NT2/D1 (cell line): ENCODE measurements at regions not wholly inside any gene's neighbourhood (a gene's known extent, or its start where the extent isn't known, plus 50 kb on each side); places are given as distances from the start of the nearest gene placed in this dataset.
"Not testable (repeated sequence)": the region's sequence is repeated elsewhere in the genome, so short reads cannot be mapped to it uniquely, and the experiment has no call there.

Experiments
- DNase-seq: peaks from one replicate; pipeline ENCODE4 v3.0.0-alpha.2; 2011; ENCODE audit warnings: low read depth, low spot score
- H3K27me3 ChIP-seq: 2 replicates; pipeline ENCODE4 v1.6.0; 2011; ENCODE audit warnings: mild to moderate bottlenecking; ENCODE audit not compliant: insufficient read length, insufficient read depth
- H3K36me3 ChIP-seq: 2 replicates; pipeline ENCODE4 v1.6.1; 2011; ENCODE audit warnings: mild to moderate bottlenecking, low read length, mixed read lengths; ENCODE audit not compliant: insufficient read depth, insufficient read length
- H3K4me1 ChIP-seq: 2 replicates; pipeline ENCODE4 v1.5.1; 2011; ENCODE audit not compliant: insufficient read depth, insufficient read length
- H3K4me3 ChIP-seq: 2 replicates; pipeline ENCODE4 v1.5.1; 2011; ENCODE audit warnings: low read depth; ENCODE audit not compliant: insufficient read length
- H3K9ac ChIP-seq: 2 replicates; pipeline ENCODE4 v1.6.0; 2011; ENCODE audit warnings: low read depth; ENCODE audit not compliant: insufficient read length
- H3K9me3 ChIP-seq: 2 replicates; pipeline ENCODE4 v1.5.1; 2011; ENCODE audit warnings: mild to moderate bottlenecking, low read length; ENCODE audit not compliant: insufficient read depth
- SUZ12 ChIP-seq: IDR thresholded peaks from 2 replicates; pipeline ENCODE4 v1.6.1; 2011; ENCODE audit not compliant: insufficient read length, insufficient read depth; ENCODE audit errors: extremely low read depth
- YY1 ChIP-seq: IDR thresholded peaks from 2 replicates; pipeline ENCODE4 v1.6.1; 2011; ENCODE audit not compliant: insufficient read length, insufficient read depth
- ZNF274 ChIP-seq: IDR thresholded peaks from 2 replicates; pipeline ENCODE4 v1.6.1; 2011; ENCODE audit warnings: mild to moderate bottlenecking, low read depth, low read length

DNA sequence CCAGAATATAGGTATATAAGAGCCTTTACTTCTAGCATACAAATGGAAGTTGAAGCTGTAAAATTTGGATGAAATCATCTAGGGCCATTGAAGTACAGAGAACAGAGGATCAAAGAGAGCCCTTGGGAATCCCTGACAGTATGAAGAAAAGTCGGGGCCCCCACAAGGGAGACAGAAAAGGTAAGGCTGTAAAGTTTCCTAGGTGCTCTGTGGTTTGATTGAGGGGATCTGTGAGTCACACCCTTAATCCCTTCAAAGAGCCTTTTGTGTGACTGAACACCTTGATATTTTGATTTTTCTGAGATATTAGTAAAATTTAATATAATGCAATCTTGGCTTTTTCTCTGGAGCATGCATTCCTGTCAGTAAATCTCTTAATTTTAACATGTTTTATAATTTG, 961.7 kb upstream of the TMEFF2 start:
- H3K9ac ChIP-seq, result no peak overlapping the region
- no peak overlapping the region for H3K4me3 ChIP-seq
- no peak for TF ChIP-seq YY1
- no peak for TF ChIP-seq ZNF274
- TF ChIP-seq SUZ12, result no peak
- no peaks in the 10 kb centered on the region for H3K4me1 ChIP-seq
- no peaks in the 10 kb centered on the region for H3K36me3 ChIP-seq
- DNase-seq, result no peak
- no peaks in the 10 kb centered on the region for H3K27me3 ChIP-seq
- peaks cover 5% of the 10 kb centered on the region; the same call in 1 of the 2 replicates for H3K9me3 ChIP-seq

DNA sequence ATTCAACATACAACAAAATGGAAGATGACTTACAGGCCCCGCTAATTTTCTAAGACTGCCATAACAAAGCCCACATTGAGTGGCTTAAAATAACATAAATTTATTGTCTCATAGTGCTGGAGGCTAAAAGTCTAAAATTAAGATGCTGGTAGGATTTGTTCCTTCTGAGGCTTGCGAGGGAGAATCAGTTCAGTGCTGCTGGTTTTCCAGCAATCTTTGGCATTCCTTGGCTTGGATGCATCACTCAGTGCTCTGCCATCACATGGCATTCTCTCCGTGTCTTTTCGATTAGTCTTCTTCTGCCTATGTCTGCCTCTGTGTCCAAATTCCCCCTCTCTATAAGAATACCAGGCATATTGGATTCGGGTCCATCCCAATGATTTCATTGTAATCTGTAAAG, 959.3 kb upstream of the TMEFF2 start:
- H3K9me3 ChIP-seq, result peaks cover 5% of the 10 kb centered on the region; the same call in 1 of the 2 replicates
- no peak overlapping the region for H3K4me3 ChIP-seq
- TF ChIP-seq YY1 (no peak), SUZ12 (no peak), ZNF274 (no peak)
- no peaks in the 10 kb centered on the region for H3K4me1 ChIP-seq
- H3K9ac ChIP-seq, result no peak overlapping the region
- DNase-seq, result no peak
- no peaks in the 10 kb centered on the region for H3K36me3 ChIP-seq
- H3K27me3 ChIP-seq, result no peaks in the 10 kb centered on the region

- TF ChIP-seq SUZ12 (no peak), ZNF274 (no peak), YY1 (no peak)
- H3K4me1 ChIP-seq, result no peaks in the 10 kb centered on the region
- DNase-seq, result no peak
- H3K9ac ChIP-seq, result no peak overlapping the region
- peaks cover 5% of the 10 kb centered on the region; the same call in 1 of the 2 replicates for H3K9me3 ChIP-seq
- no peaks in the 10 kb centered on the region for H3K36me3 ChIP-seq
- H3K4me3 ChIP-seq, result no peak overlapping the region
- H3K27me3 ChIP-seq, result no peaks in the 10 kb centered on the region
These were observed 958.8 kb upstream of the TMEFF2 start for GRCh38 chr2:193153576-193153975.

DNA sequence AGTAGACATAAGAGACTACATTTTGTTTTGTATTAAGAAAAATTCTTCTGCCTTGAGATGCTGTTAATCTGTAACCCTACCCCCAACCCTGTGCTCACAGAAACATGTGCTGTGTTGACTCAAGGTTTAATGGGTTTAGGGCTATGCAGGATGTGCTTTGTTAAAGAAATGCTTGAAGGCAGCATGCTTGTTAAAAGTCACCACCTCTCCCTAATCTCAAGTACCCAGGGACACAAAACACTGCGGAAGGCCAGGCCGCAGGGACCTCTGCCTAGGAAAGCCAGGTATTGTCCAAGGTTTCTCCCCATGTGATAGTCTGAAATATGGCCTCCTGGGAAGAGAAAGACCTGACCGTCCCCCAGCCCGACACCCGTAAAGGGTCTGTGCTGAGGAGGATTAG, 947.7 kb upstream of the TMEFF2 start:
- not testable (repeated sequence) for H3K4me3 ChIP-seq, H3K27me3 ChIP-seq, H3K9ac ChIP-seq, H3K36me3 ChIP-seq, H3K4me1 ChIP-seq
- DNase-seq, result peak; percentile 42
- H3K9me3 ChIP-seq, result peaks cover 25% of the 10 kb centered on the region; the same call in 1 of the 2 replicates

- peaks cover 25% of the 10 kb centered on the region; the same call in 1 of the 2 replicates for H3K9me3 ChIP-seq
- TF ChIP-seq SUZ12 (no peak), ZNF274 (no peak)
- H3K27me3 ChIP-seq, result no peaks in the 10 kb centered on the region
- no peak overlapping the region for H3K4me3 ChIP-seq
- H3K36me3 ChIP-seq, result no peaks in the 10 kb centered on the region
- peaks cover 2% of the 10 kb centered on the region for H3K4me1 ChIP-seq
- no peak overlapping the region for H3K9ac ChIP-seq
- DNase-seq, result no peak
These were observed 947.3 kb upstream of the TMEFF2 start for GRCh38 chr2:193141998-193142397.

DNA sequence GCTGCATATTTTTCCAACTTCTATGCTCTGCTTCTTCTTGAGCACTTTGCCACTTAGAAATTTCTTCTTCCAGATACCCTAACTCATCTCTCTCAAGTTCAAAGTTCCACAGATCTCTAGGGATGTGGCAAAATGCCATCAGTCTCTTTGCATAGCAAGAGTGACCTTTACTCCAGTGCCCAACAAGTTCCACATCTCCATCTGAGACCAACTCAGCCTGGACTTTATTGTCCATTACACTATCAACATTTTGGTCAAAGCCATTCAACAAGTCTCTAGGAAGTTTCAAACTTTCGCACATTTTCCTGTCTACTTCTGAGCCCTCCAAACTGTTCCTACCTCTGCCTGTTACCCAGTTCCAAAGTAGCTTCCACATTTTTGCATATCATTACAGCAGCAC, 946.2 kb upstream of the TMEFF2 start:
- peaks cover 25% of the 10 kb centered on the region; the same call in 1 of the 2 replicates for H3K9me3 ChIP-seq
- not testable (repeated sequence) for H3K4me3 ChIP-seq, H3K9ac ChIP-seq, DNase-seq, H3K27me3 ChIP-seq, H3K36me3 ChIP-seq, H3K4me1 ChIP-seq

DNA sequence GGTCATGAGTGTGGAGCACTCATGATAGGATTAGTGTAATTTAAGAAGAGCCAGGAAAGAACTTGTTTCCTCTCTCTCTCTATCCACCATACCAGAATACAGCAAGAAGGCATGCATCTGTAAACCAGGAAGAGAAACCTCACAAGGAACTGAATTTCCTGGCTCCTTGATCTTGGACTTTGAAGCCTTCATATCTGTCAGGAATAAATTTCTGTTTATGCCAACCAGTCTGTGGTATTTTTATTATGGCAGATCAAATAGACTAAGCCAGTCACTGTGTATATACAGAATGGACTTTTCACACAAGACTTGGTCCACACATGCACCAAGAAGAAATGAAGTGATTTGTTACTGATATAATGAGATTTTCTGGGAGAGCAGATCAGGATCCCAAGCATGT, 930.1 kb upstream of the TMEFF2 start:
- TF ChIP-seq YY1, result no peak
- no peak for TF ChIP-seq ZNF274
- no peak for TF ChIP-seq SUZ12
- Histone ChIP-seq H3K4me3 (no peak overlapping the region), H3K9ac (no peak overlapping the region), H3K4me1 (no peaks in the 10 kb centered on the region), H3K36me3 (no peaks in the 10 kb centered on the region), H3K27me3 (no peaks in the 10 kb centered on the region), H3K9me3 (no peaks in the 10 kb centered on the region)
- DNase-seq, result no peak

- Histone ChIP-seq H3K9me3 (no peaks in the 10 kb centered on the region), H3K36me3 (no peaks in the 10 kb centered on the region), H3K4me1 (no peaks in the 10 kb centered on the region)
These were observed 920.1 kb upstream of the TMEFF2 start for GRCh38 chr2:193114827-193115226.

More at GRCh38 chr2:193114827-193115226, 920.1 kb upstream of the TMEFF2 start:
- H3K9ac ChIP-seq, result no peak overlapping the region
- H3K4me3 ChIP-seq, result no peak overlapping the region
- DNase-seq, result no peak
- no peaks in the 10 kb centered on the region for H3K27me3 ChIP-seq
- TF ChIP-seq ZNF274 (no peak), SUZ12 (no peak), YY1 (no peak)
